Coronary artery (tissue), 2 donors: ENCODE measurements at regions not wholly inside any gene's neighbourhood (a gene's known extent, or its start where the extent isn't known, plus 50 kb on each side); places are given as distances from the start of the nearest gene placed in this dataset.

Experiments used
- DNase-seq: peaks from one replicate; pipeline ENCODE4 v3.0.0-alpha.2; 2017; ENCODE audit warnings: low spot score
- H3K27ac ChIP-seq, 2 donors: fragments of 200-600 bp; sonication (generic); one replicate each; pipeline ENCODE4 v1.5.1; 2016 to 2019
- H3K4me3 ChIP-seq: fragments of 200-600 bp; sonication (generic); 2 replicates; pipeline ENCODE4 v1.5.1; 2016; ENCODE audit warnings: mild to moderate bottlenecking, moderate library complexity
- TF ChIP-seq, protein P1 (sequence below): fragments of 200-600 bp; sonication (generic); IDR thresholded peaks from one replicate; pipeline ENCODE4 v1.5.1; 2019; ENCODE audit warnings: antibody characterized with exemption

GRCh38 chr2:147364597-147364996 is 480.2 kb upstream of the ACVR2A start:
- TF ChIP-seq, protein P1, sequence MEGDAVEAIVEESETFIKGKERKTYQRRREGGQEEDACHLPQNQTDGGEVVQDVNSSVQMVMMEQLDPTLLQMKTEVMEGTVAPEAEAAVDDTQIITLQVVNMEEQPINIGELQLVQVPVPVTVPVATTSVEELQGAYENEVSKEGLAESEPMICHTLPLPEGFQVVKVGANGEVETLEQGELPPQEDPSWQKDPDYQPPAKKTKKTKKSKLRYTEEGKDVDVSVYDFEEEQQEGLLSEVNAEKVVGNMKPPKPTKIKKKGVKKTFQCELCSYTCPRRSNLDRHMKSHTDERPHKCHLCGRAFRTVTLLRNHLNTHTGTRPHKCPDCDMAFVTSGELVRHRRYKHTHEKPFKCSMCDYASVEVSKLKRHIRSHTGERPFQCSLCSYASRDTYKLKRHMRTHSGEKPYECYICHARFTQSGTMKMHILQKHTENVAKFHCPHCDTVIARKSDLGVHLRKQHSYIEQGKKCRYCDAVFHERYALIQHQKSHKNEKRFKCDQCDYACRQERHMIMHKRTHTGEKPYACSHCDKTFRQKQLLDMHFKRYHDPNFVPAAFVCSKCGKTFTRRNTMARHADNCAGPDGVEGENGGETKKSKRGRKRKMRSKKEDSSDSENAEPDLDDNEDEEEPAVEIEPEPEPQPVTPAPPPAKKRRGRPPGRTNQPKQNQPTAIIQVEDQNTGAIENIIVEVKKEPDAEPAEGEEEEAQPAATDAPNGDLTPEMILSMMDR: no peak
- Histone ChIP-seq H3K27ac (no peak overlapping the region), H3K4me3 (no peak overlapping the region)
- DNase-seq: no peak

GRCh38 chr2:147363181-147363580 is 481.6 kb upstream of the ACVR2A start:
- no peak overlapping the region for H3K4me3 ChIP-seq
- TF ChIP-seq, protein P1: no peak
- no peak overlapping the region for H3K27ac ChIP-seq
- DNase-seq: no peak

- no peak overlapping the region for H3K27ac ChIP-seq
- no peak for DNase-seq
- TF ChIP-seq, protein P1: no peak
These were observed 486.5 kb upstream of the ACVR2A start for GRCh38 chr2:147358375-147358774.

GRCh38 chr2:147356157-147356556 is 488.7 kb upstream of the ACVR2A start:
- DNase-seq: no peak
- TF ChIP-seq, protein P1: no peak

More at GRCh38 chr2:147358375-147358774, 486.5 kb upstream of the ACVR2A start:
- no peak overlapping the region for H3K4me3 ChIP-seq

GRCh38 chr2:147355706-147356105 is 489.1 kb upstream of the ACVR2A start:
- Histone ChIP-seq H3K4me3 (no peak overlapping the region), H3K27ac (no peak overlapping the region)
- TF ChIP-seq, protein P1: no peak
- DNase-seq: no peak

More at GRCh38 chr2:147356157-147356556, 488.7 kb upstream of the ACVR2A start:
- no peak overlapping the region for H3K4me3 ChIP-seq
- no peak overlapping the region for H3K27ac ChIP-seq

DNA sequence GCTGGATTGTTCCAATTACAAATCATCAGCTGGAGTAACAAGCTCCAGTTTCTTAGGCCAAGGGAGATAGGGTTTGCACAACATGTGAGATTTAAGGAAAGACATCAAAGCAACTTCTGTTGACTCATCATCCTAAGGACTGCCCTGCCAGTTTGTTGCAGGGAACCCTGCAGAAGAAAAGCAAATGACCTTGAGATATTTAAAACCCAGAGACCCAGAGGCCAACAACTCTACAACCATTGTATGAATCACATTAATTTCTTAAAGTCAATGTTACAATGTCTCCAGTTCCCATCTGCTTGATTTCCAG is 491.8 kb upstream of the ACVR2A start:
- DNase-seq: no peak
- Histone ChIP-seq H3K4me3 (no peak overlapping the region), H3K27ac (no peak overlapping the region)
- TF ChIP-seq, protein P1: no peak

DNA sequence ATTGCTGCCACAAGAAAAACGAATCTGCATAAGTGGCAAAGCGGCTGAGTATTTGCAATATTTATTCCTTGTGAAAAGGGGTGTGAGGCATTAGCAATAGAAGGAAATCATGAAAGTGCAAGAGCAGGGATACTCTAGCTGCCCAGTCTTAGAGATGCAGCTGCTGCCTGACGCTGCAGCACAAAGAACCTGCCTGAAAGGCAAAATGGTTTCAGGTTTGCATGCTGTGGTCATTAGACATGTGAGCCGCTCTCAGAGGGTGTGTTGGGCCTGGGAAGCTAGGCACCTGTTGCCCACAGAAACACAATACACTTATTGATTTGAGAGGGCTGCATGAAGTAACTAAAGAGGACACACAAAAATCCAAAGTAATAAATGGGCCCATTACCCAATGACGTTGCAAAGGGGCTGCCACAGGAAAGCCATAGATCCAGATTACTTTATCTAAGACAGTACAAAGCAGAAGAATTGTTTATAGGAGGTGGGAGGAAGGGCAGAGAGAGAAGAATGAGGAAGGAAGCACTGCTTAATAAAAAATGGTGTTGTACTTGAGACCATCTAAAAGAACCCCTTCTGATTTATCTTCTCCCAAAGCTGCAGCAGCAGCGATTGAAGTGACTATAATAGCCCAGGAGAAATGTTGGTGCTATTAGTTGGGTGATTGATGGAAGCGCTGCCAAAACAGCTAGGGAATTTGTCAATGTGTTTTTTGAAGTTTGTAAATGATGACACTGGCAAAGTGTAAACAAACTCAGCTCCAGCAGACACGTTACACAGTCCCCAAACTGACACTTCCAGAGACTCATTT is 492.4 kb upstream of the ACVR2A start:
- no peak overlapping the region for H3K27ac ChIP-seq
- TF ChIP-seq, protein P1: no peak
- DNase-seq: no peak

More for the DNA sequence above, 492.4 kb upstream of the ACVR2A start:
- no peak overlapping the region for H3K4me3 ChIP-seq
